ENCODE measurements at regions not wholly inside any gene's neighbourhood (a gene's known extent, or its start where the extent isn't known, plus 50 kb on each side); places are given as distances from the start of the nearest gene placed in this dataset.

- DNase-seq: no peak
Observed at GRCh38 chr21:22627911-22628310, 1629.7 kb downstream of the NCAM2 start.

GRCh38 chr21:22630953-22631465, 1632.8 kb downstream of the NCAM2 start:
- no peak for DNase-seq

GRCh38 chr21:22632176-22632575, 1634.0 kb downstream of the NCAM2 start:
- DNase-seq: no peak

- DNase-seq: no peak
Observed at GRCh38 chr21:22649246-22649645, 1651.0 kb downstream of the NCAM2 start.

- DNase-seq: no peak
Observed at GRCh38 chr21:22650226-22650625, 1652.0 kb downstream of the NCAM2 start.

- DNase-seq: no peak
Observed at GRCh38 chr21:22657781-22658180, 1659.6 kb downstream of the NCAM2 start.

GRCh38 chr21:22670148-22670547, 1671.9 kb downstream of the NCAM2 start:
- DNase-seq: no peak

- no peak for DNase-seq
Observed at GRCh38 chr21:22679207-22679606, 1681.0 kb downstream of the NCAM2 start.

GRCh38 chr21:22691658-22692057, 1693.4 kb downstream of the NCAM2 start:
- no peak for DNase-seq

- DNase-seq: no peak
Observed at GRCh38 chr21:22703521-22703920, 1705.3 kb downstream of the NCAM2 start.

GRCh38 chr21:22710721-22711120, 1712.5 kb downstream of the NCAM2 start:
- DNase-seq: no peak

- no peak for DNase-seq
Observed at GRCh38 chr21:22711636-22712035, 1713.4 kb downstream of the NCAM2 start.

- DNase-seq: no peak
Observed at GRCh38 chr21:22725436-22725835, 1727.2 kb downstream of the NCAM2 start.

GRCh38 chr21:22728091-22728490, 1729.9 kb downstream of the NCAM2 start:
- DNase-seq: no peak

GRCh38 chr21:22743085-22743484, 1744.9 kb downstream of the NCAM2 start:
- no peak for DNase-seq

GRCh38 chr21:22754746-22755145, 1756.5 kb downstream of the NCAM2 start:
- DNase-seq: no peak

GRCh38 chr21:22758478-22758877, 1760.3 kb downstream of the NCAM2 start:
- DNase-seq: no peak

GRCh38 chr21:22762463-22762862, 1764.3 kb downstream of the NCAM2 start:
- no peak for DNase-seq

- DNase-seq: no peak
Observed at GRCh38 chr21:22763442-22763841, 1765.2 kb downstream of the NCAM2 start.

- no peak for DNase-seq
Observed at GRCh38 chr21:22764222-22764621, 1766.0 kb downstream of the NCAM2 start.

- DNase-seq: no peak
Observed at GRCh38 chr21:22791376-22791775, 1793.2 kb downstream of the NCAM2 start.

- no peak for DNase-seq
Observed at GRCh38 chr21:22791986-22792560, 1793.9 kb downstream of the NCAM2 start.

GRCh38 chr21:22795091-22795490, 1796.9 kb downstream of the NCAM2 start:
- DNase-seq: no peak

GRCh38 chr21:22795644-22796043, 1797.4 kb downstream of the NCAM2 start:
- DNase-seq: no peak

GRCh38 chr21:22796147-22796546, 1797.9 kb downstream of the NCAM2 start:
- no peak for DNase-seq
